Upper lobe of right lung (tissue), 1 donor: ENCODE measurements at regions not wholly inside any gene's neighbourhood (a gene's known extent, or its start where the extent isn't known, plus 50 kb on each side); places are given as distances from the start of the nearest gene placed in this dataset.

Source experiments
- ATAC-seq: fragments of 200-7000 bp; cut with Tn5 transposase; one replicate; pipeline ENCODE4 v1.9.1; 2020; ENCODE audit warnings: mild to moderate bottlenecking, moderate library complexity
- DNase-seq: peaks from one replicate; pipeline ENCODE4 v3.0.0-alpha.2; 2020
- H3K27ac ChIP-seq: fragments of 200-600 bp; one replicate; pipeline ENCODE4 v1.8.0; 2022
- H3K27me3 ChIP-seq: fragments of 200-600 bp; one replicate; pipeline ENCODE4 v1.8.0; 2022; ENCODE audit warnings: mild to moderate bottlenecking
- H3K36me3 ChIP-seq: fragments of 200-600 bp; one replicate; pipeline ENCODE4 v1.8.0; 2022
- H3K4me1 ChIP-seq: fragments of 200-600 bp; one replicate; pipeline ENCODE4 v1.8.0; 2022
- H3K4me3 ChIP-seq: fragments of 200-600 bp; one replicate; pipeline ENCODE4 v1.8.0; 2022; ENCODE audit warnings: mild to moderate bottlenecking
- H3K9me3 ChIP-seq: fragments of 200-600 bp; one replicate; pipeline ENCODE4 v1.8.0; 2022
- intact Hi-C: fragments of 100-400 bp; cut with DNase I; formaldehyde crosslinking; loops from one replicate; pipeline ENCODE4 v1.11.0; 2022
- TF ChIP-seq, protein P1 (sequence below): fragments of 200-600 bp; IDR thresholded peaks from one replicate; pipeline ENCODE4 v1.8.0; 2022; ENCODE audit warnings: antibody characterized with exemption
- donor health status: DM: no; HTN: yes; CAD: no; lungs with severe emphysema.

GRCh38 chr13:78383071-78383484 is 220.3 kb downstream of the POU4F1 start:
- Histone ChIP-seq H3K27ac (no peak overlapping the region), H3K4me1 (no peaks in the 10 kb centered on the region), H3K27me3 (no peaks in the 10 kb centered on the region), H3K36me3 (no peaks in the 10 kb centered on the region), H3K4me3 (no peak overlapping the region), H3K9me3 (no peaks in the 10 kb centered on the region)
- no peak for DNase-seq
- intact Hi-C loops, result no loop called here
- ATAC-seq, result no peak
- TF ChIP-seq, protein P1, sequence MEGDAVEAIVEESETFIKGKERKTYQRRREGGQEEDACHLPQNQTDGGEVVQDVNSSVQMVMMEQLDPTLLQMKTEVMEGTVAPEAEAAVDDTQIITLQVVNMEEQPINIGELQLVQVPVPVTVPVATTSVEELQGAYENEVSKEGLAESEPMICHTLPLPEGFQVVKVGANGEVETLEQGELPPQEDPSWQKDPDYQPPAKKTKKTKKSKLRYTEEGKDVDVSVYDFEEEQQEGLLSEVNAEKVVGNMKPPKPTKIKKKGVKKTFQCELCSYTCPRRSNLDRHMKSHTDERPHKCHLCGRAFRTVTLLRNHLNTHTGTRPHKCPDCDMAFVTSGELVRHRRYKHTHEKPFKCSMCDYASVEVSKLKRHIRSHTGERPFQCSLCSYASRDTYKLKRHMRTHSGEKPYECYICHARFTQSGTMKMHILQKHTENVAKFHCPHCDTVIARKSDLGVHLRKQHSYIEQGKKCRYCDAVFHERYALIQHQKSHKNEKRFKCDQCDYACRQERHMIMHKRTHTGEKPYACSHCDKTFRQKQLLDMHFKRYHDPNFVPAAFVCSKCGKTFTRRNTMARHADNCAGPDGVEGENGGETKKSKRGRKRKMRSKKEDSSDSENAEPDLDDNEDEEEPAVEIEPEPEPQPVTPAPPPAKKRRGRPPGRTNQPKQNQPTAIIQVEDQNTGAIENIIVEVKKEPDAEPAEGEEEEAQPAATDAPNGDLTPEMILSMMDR, result no peak

GRCh38 chr13:78382491-78382890 is 220.9 kb downstream of the POU4F1 start:
- TF ChIP-seq, protein P1, result no peak
- H3K27ac ChIP-seq, result no peak overlapping the region
- no peak for DNase-seq
- intact Hi-C loops, result no loop called here
- no peaks in the 10 kb centered on the region for H3K9me3 ChIP-seq
- no peak for ATAC-seq
- no peak overlapping the region for H3K4me3 ChIP-seq
- H3K4me1 ChIP-seq, result no peaks in the 10 kb centered on the region
- H3K27me3 ChIP-seq, result no peaks in the 10 kb centered on the region
- H3K36me3 ChIP-seq, result no peaks in the 10 kb centered on the region

- intact Hi-C loops, result no loop called here
- H3K27ac ChIP-seq, result no peak overlapping the region
- H3K36me3 ChIP-seq, result no peaks in the 10 kb centered on the region
- DNase-seq (no peak), ATAC-seq (no peak)
- H3K27me3 ChIP-seq, result no peaks in the 10 kb centered on the region
- TF ChIP-seq, protein P1, result no peak
- H3K9me3 ChIP-seq, result no peaks in the 10 kb centered on the region
- H3K4me1 ChIP-seq, result no peaks in the 10 kb centered on the region
- no peak overlapping the region for H3K4me3 ChIP-seq
Measured at GRCh38 chr13:78376822-78377221, 226.5 kb downstream of the POU4F1 start.

DNA sequence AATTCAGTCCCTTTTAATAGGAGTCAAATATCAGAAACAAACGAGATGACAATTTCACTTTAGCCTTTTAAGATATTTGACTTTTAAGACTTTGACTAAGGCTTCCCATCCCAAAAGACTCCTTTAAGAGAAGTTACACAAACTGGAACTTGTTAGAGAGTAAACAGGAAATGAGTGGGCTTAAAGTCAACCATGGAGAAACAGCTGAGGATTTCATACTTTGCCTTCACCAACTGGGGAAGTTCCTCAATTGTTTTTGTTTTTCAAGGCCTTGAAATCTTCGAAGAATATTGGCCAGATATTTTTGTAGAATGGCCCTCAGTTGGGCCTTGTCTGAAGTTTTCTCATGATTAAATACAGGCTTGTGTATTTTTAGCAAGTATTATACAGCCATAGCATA is 227.3 kb downstream of the POU4F1 start:
- TF ChIP-seq, protein P1, result no peak
- Histone ChIP-seq H3K27me3 (no peaks in the 10 kb centered on the region), H3K36me3 (no peaks in the 10 kb centered on the region), H3K4me1 (no peaks in the 10 kb centered on the region), H3K4me3 (no peak overlapping the region), H3K9me3 (no peaks in the 10 kb centered on the region), H3K27ac (no peak overlapping the region)
- DNase-seq (no peak), ATAC-seq (no peak)
- intact Hi-C loops, result no loop called here

- H3K27me3 ChIP-seq, result no peaks in the 10 kb centered on the region
- no peaks in the 10 kb centered on the region for H3K36me3 ChIP-seq
- DNase-seq (no peak), ATAC-seq (no peak)
- H3K9me3 ChIP-seq, result no peaks in the 10 kb centered on the region
- H3K4me1 ChIP-seq, result no peaks in the 10 kb centered on the region
- intact Hi-C loops, result no loop called here
- H3K4me3 ChIP-seq, result no peak overlapping the region
- TF ChIP-seq, protein P1, result no peak
- H3K27ac ChIP-seq, result no peak overlapping the region
Measured at GRCh38 chr13:78372581-78372980, 230.8 kb downstream of the POU4F1 start.

- ATAC-seq, result no peak
- Histone ChIP-seq H3K27me3 (no peaks in the 10 kb centered on the region), H3K4me1 (no peaks in the 10 kb centered on the region), H3K9me3 (no peaks in the 10 kb centered on the region), H3K4me3 (no peak overlapping the region), H3K36me3 (no peaks in the 10 kb centered on the region), H3K27ac (no peak overlapping the region)
- DNase-seq, result no peak
- TF ChIP-seq, protein P1, result no peak
- intact Hi-C loops, result no loop called here
Measured at GRCh38 chr13:78370231-78370630, 233.1 kb downstream of the POU4F1 start.
